ENCODE measurements at regions not wholly inside any gene's neighbourhood (a gene's known extent, or its start where the extent isn't known, plus 50 kb on each side); places are given as distances from the start of the nearest gene placed in this dataset.
A peak's percentile ranks its signal among the peaks of the same experiment; 100 is the strongest.
"Not testable (repeated sequence)": the region's sequence is repeated elsewhere in the genome, so short reads cannot be mapped to it uniquely, and the experiment has no call there.

DNA sequence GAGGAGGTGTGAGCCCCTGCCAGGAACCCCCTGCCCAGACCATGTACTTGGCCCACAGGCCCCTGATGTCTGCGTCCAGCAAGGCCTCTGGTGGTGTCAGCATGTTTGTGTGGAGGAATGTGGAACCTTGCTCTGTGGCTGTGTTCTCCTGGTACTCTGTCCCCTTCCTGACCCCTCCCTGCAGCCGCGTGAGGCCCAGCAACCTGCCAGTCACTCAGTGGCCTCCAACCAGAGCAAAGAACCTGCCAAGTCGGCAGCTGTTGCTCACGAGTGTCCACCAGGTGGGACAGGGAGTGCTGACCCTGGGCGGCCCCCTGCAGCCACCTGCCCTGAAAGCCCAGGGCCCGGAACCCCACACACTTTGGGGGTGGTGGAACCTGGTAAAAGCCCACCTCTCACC lies 65.6 kb upstream of the COBL start:
- not testable (repeated sequence) for DNase-seq (ENCODE audit: low read depth in 2 of 2)

DNA sequence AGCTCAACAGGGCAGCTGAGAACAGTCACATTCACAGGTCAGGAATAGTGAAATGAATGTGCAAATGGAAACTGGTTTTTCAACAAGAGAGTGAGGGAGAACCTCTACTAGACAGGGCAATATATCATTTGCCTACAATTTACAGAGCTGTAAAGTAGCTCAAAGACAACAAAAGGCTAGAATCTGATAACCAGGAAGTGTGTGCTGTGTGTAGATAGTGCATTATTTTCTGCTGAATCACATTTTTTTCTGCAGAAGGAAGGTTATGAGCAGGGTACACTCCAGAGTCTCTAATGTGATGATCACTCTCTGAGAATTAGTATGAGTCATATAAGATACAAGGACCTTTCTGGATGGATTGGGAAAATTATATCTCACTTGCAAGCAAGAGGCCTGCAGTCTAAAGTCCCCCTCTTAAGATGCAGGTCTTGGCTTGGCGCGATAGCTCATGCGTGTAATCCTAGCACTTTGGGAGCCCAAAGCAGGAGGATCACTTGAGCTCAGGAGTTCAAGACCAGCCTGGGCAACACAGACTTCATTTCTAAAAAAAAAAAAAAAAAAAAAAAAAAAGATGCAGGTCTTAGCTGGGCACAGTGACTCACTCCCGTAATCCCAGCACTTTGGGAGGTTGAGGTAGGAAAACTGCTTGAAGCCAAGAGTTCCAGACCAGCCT lies 59.9 kb upstream of the COBL start:
- DNase-seq (ENCODE audit: low read depth in 2 of 2) = no peak

DNA sequence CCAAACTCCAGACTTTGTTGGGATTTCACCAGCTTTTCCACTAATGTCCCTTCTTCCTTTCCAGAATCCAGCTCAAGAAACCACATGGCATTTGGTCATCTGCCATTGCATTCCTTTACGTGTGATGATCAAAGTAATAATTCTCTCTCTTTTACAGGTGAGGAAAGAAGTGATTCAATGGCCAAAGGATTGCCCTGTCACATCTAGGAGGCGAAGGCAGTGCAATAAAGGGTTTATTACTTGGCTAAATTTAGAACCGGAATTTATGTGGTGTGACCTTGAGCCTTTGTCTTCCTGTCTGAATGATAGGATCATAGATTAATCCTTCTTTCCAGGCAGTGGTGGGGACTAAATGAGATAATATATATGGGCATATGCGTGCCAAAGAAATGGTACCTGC lies 58.3 kb upstream of the COBL start:
- no peak for DNase-seq (ENCODE audit: low read depth in 2 of 2)

DNA sequence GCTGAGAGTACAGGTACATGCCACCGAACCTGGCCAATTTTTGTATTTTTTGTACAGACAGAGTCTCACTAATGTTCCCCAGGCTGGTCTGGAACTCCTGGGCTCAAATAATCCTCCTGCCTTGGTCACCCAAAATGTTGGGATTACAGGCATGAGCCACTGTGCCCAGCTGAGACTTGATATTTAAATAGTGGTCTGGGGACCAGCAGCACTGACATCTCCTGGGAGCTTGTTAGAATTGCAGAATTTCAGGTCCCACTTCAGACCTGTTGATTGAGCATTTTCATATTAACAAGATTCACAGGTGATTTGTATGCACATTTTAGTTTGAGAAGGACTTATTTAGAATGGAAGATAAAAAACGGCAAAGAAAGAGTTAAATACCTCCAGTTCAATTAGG lies 57.0 kb upstream of the COBL start:
- not testable (repeated sequence) for DNase-seq (ENCODE audit: low read depth in 2 of 2)

DNA sequence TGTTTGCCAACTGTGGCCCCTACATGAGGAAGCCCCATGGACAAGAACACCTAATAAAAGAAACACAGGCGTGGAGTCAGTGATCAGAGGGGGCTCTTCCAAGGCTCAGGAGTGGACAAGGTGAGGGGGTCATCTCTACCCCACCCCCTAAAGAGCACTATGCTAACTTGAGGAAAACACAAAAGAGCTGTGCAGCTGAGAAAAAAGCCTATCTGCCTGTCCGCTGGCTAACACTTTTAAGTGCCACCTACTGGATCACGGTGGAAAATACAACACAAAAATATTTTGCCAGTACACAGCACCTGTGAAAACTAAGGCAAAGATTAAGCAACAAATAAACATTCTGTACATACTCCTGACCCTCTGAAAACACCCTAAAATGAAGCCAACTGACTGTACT lies 53.1 kb upstream of the COBL start:
- DNase-seq (ENCODE audit: low read depth in 2 of 2) = peak in 1 of 2 donors; percentile 9

DNA sequence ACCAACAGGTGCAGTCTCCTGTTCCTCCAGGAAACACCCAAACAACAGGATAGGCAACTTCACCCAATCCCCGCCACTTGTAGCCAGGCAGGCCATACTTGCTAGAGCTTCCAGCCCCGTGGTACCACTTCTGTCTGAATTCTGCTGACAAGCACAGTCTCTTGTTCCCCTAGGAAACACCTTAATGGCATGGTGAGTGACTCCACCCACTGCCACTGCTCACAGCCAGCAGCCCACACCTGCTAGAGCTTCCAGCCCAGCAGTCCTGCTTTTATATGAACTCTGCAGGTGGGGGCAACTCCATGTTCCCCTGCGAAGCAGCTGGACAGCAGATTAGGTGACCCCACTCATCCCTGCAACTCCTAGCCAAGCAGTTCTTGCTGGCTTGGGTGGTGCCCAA lies 52.6 kb upstream of the COBL start:
- DNase-seq (ENCODE audit: low read depth in 2 of 2) = not testable (repeated sequence)

DNA sequence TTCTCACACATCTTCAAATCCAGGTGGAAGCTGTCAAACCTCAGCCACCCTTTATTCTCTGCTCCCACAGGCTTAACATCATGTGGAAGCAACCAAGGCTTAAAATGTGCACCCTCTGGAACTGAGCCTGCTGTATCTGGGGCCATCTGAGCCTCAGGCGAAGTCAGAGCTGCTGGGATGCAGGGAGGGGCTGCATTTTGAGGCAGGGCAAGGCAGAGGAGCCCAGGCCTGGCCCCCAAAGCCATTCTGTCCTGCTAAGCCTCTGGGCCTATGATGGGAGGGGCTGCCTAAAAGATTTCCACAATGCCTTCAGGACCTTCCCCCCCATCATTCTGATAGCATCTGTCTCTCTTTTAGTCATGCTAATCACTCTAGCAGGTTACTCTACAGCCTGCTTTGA lies 51.7 kb upstream of the COBL start:
- no peak for DNase-seq (ENCODE audit: low read depth in 2 of 2)

DNA sequence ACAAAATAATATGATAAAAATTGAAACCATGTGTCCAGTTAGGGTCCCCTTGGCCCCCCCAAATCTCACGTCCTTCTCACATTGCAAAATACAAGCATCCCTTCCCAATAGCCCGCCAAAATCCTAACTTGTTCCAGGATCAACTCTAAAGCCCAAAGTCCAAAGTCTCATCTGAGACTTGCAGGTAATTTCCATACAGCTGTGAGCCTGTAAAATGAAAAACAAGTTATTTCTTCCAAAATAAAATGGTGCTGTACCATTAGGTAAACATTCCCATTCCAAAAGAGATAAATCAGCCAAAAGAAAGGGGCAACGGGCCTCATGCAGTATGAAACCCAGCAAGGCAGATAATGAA lies 51.0 kb upstream of the COBL start:
- no peak for DNase-seq (ENCODE audit: low read depth in 2 of 2)

DNA sequence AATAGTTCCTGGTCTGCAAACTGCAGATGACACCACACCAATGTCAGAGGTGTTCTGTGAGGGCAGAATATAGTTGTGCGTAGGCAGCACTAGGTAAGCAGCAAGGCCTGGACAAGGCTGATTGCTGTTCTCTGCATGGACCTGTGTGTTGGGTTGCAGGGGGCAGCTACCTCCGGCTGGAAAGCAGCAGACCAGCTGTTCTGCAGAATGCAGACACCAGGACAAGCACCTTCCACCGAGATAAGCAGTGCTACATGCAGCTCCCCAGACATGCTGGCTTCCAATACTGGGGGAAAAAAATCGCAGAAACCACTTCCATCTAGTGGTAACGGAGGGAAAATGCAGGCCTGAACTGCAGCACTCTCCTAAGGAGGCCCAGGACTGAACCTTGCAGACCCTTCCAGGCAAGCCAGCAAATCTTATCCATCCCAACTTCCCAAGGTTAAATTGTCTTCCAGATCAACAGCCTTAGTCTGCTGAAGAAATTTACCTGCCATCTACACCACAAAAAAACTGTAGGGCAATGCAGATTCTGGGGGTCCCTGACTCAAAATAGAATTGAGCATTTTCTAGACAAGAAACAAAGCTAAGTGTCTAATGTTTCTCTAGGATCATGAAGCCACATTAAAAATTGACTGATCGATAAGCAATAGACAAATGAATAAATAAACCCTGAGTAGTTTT lies 50.5 kb upstream of the COBL start:
- DNase-seq (ENCODE audit: low read depth in 2 of 2) = peak; percentile 22 to 40
